ENCODE measurements at regions not wholly inside any gene's neighbourhood (a gene's known extent, or its start where the extent isn't known, plus 50 kb on each side); places are given as distances from the start of the nearest gene placed in this dataset.

GRCh38 chr4:107468156-107468555, 251.9 kb downstream of the PAPSS1 start:
- Mint-ChIP-seq H3K36me3 (no peaks in the 10 kb centered on the region), H3K27ac (no peak overlapping the region), H3K4me3 (no peak overlapping the region), H3K27me3 (ENCODE audit: low read depth in 3 of 3) (peaks cover 0 to 1% (median 0%) of the 10 kb centered on the region in 3 donors), H3K9me3 (peaks cover 0 to 4% (median 2%) of the 10 kb centered on the region in 7 donors), H3K4me1 (no peaks in the 10 kb centered on the region)
- no peaks in the 10 kb centered on the region for H3K9me3 ChIP-seq (replicated peaks in 1 of 2; ENCODE audit: control insufficient read depth in 1 of 2, insufficient read depth in 1 of 2, low read length in 2 of 2)
- TF ChIP-seq, protein P1, sequence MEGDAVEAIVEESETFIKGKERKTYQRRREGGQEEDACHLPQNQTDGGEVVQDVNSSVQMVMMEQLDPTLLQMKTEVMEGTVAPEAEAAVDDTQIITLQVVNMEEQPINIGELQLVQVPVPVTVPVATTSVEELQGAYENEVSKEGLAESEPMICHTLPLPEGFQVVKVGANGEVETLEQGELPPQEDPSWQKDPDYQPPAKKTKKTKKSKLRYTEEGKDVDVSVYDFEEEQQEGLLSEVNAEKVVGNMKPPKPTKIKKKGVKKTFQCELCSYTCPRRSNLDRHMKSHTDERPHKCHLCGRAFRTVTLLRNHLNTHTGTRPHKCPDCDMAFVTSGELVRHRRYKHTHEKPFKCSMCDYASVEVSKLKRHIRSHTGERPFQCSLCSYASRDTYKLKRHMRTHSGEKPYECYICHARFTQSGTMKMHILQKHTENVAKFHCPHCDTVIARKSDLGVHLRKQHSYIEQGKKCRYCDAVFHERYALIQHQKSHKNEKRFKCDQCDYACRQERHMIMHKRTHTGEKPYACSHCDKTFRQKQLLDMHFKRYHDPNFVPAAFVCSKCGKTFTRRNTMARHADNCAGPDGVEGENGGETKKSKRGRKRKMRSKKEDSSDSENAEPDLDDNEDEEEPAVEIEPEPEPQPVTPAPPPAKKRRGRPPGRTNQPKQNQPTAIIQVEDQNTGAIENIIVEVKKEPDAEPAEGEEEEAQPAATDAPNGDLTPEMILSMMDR (IDR thresholded peaks at IDR 0.05), result no peak
- H3K27me3 ChIP-seq (ENCODE audit: control insufficient read depth in 2 of 2, insufficient read depth in 2 of 2, low read length in 2 of 2), result no peaks in the 10 kb centered on the region
- DNase-seq, result no peak
- no peak overlapping the region for H3K4me2 ChIP-seq (replicated peaks; ENCODE audit: extremely low read depth, low read length, poor library complexity, severe bottlenecking)
- no peaks in the 10 kb centered on the region for H3K36me3 ChIP-seq (replicated peaks in 1 of 2; ENCODE audit: control insufficient read depth in 1 of 2, insufficient read depth in 2 of 2, low read length in 2 of 2)
- H2AFZ ChIP-seq (ENCODE audit: insufficient read depth, low read depth, low read length, poor library complexity, severe bottlenecking), result no peak overlapping the region
- H3K4me3 ChIP-seq (replicated peaks in 1 of 3; ENCODE audit: low read depth in 2 of 3, low read length in 3 of 3), result no peak overlapping the region
- H4K20me1 ChIP-seq (ENCODE audit: insufficient read depth, low read length), result no peaks in the 10 kb centered on the region
- no peak overlapping the region for H3K9ac ChIP-seq (ENCODE audit: insufficient read depth, low read length, poor library complexity, severe bottlenecking)
- no peaks in the 10 kb centered on the region for H3K4me1 ChIP-seq (ENCODE audit: control insufficient read depth in 1 of 2, insufficient read depth in 2 of 2, low read length in 2 of 2)
- H3K79me2 ChIP-seq (ENCODE audit: insufficient read depth, low read length), result no peaks in the 10 kb centered on the region
- H3K27ac ChIP-seq (ENCODE audit: low read depth in 1 of 2, low read length in 2 of 2), result no peak overlapping the region
- no CpG with 5 or more reads among the region's 1 CpG for WGBS (ENCODE audit: insufficient coverage)
- intact Hi-C loops (cut with micrococcal nuclease), result no loop called here

DNA sequence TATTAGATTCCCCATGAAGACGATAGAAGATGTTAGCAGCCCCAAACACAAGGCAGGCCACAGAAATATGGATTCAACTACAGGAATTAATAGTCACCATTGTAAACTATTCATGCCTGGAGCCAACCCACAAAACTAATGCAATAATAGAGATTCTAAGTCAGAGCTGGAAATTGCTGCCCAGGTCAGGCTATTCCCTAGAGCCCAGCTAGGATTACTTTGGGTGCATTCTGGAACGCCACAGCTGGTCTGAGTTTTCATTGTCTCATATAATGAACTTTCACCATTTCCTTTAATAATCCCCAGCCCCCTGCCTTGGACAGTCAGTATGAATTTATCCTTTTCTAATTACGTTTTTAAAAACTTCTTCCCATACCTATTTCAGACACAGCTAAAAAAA, 252.6 kb downstream of the PAPSS1 start:
- no peak overlapping the region for H3K27ac ChIP-seq (ENCODE audit: low read depth in 1 of 2, low read length in 2 of 2)
- TF ChIP-seq, protein P1 (IDR thresholded peaks at IDR 0.05), result no peak
- no peak overlapping the region for H3K4me3 Mint-ChIP-seq
- no peak overlapping the region for H3K4me2 ChIP-seq (replicated peaks; ENCODE audit: extremely low read depth, low read length, poor library complexity, severe bottlenecking)
- H2AFZ ChIP-seq (ENCODE audit: insufficient read depth, low read depth, low read length, poor library complexity, severe bottlenecking), result no peak overlapping the region
- no peaks in the 10 kb centered on the region for H3K36me3 Mint-ChIP-seq
- no peaks in the 10 kb centered on the region for H3K79me2 ChIP-seq (ENCODE audit: insufficient read depth, low read length)
- H3K9ac ChIP-seq (ENCODE audit: insufficient read depth, low read length, poor library complexity, severe bottlenecking), result no peak overlapping the region
- H3K36me3 ChIP-seq (replicated peaks in 1 of 2; ENCODE audit: control insufficient read depth in 1 of 2, insufficient read depth in 2 of 2, low read length in 2 of 2), result no peaks in the 10 kb centered on the region
- WGBS (ENCODE audit: insufficient coverage), result 88% methylated on average over 2 of the region's 3 CpGs
- DNase-seq, result no peak
- no peaks in the 10 kb centered on the region for H3K27me3 ChIP-seq (ENCODE audit: control insufficient read depth in 2 of 2, insufficient read depth in 2 of 2, low read length in 2 of 2)
- intact Hi-C loops (cut with micrococcal nuclease), result no loop called here
- no peaks in the 10 kb centered on the region for H3K4me1 ChIP-seq (ENCODE audit: control insufficient read depth in 1 of 2, insufficient read depth in 2 of 2, low read length in 2 of 2)
- H3K9me3 ChIP-seq (replicated peaks in 1 of 2; ENCODE audit: control insufficient read depth in 1 of 2, insufficient read depth in 1 of 2, low read length in 2 of 2), result no peaks in the 10 kb centered on the region
- H4K20me1 ChIP-seq (ENCODE audit: insufficient read depth, low read length), result no peaks in the 10 kb centered on the region
- peaks cover 0 to 1% (median 0%) of the 10 kb centered on the region in 3 donors for H3K27me3 Mint-ChIP-seq (ENCODE audit: low read depth in 3 of 3)
- no peak overlapping the region for H3K27ac Mint-ChIP-seq
- peaks cover 0 to 4% (median 2%) of the 10 kb centered on the region in 7 donors for H3K9me3 Mint-ChIP-seq
- no peak overlapping the region for H3K4me3 ChIP-seq (replicated peaks in 1 of 3; ENCODE audit: low read depth in 2 of 3, low read length in 3 of 3)
- H3K4me1 Mint-ChIP-seq, result no peaks in the 10 kb centered on the region
